Stomach (tissue), 4 donors: ENCODE measurements at regions not wholly inside any gene's neighbourhood (a gene's known extent, or its start where the extent isn't known, plus 50 kb on each side); places are given as distances from the start of the nearest gene placed in this dataset.

Experiments
- CTCF ChIP-seq, 7 experiments: fragments of 450-650 bp in 4 of 7; fragments of 200-600 bp in 3 of 7; sonication (generic) in 3 of 7; IDR thresholded peaks; one replicate each; pipeline ENCODE4 v1.5.1; 2016 to 2019; ENCODE audit warnings: antibody characterized with exemption in 7 of 7, control low read depth in 2 of 7, mild to moderate bottlenecking in 1 of 7
- EP300 ChIP-seq: sonication (generic); formaldehyde crosslinking; IDR thresholded peaks from one replicate; pipeline ENCODE4 v1.6.1; 2017; ENCODE audit warnings: antibody characterized with exemption

GRCh38 chr14:27862684-27863083 is 903.9 kb upstream of the FOXG1 start:
- TF ChIP-seq EP300 (no peak), CTCF (IDR thresholded peaks at IDR 0.05) (no peak)
